HG03064 (cell line): ENCODE measurements at regions not wholly inside any gene's neighbourhood (a gene's known extent, or its start where the extent isn't known, plus 50 kb on each side); places are given as distances from the start of the nearest gene placed in this dataset.
"Not testable (repeated sequence)": the region's sequence is repeated elsewhere in the genome, so short reads cannot be mapped to it uniquely, and the experiment has no call there.

Experiments
- ATAC-seq: cut with Tn5 transposase; IDR thresholded peaks from one replicate; pipeline ENCODE4 v1.9.1; 2021; ENCODE audit warnings: low read depth; ENCODE audit not compliant: unreplicated experiment

DNA sequence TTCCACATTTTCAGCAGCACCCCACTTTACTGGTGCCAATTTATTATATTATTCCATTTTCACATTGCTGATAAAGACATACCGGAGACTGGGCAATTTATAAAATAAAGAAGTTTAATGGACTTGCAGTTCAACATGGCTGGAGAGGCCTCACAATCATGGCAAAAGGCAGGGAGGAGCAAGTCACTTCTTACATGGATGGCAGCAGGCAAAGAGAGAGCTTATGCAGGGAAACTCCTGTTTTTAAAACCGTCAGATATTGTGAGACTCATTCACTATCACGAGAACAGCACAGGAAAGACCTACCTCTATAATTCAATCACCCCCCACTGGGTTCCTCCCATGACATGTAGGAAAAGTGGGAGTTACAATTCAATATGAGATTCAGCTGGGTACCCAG lies 641.8 kb upstream of the MEF2C start:
- no peak for ATAC-seq

DNA sequence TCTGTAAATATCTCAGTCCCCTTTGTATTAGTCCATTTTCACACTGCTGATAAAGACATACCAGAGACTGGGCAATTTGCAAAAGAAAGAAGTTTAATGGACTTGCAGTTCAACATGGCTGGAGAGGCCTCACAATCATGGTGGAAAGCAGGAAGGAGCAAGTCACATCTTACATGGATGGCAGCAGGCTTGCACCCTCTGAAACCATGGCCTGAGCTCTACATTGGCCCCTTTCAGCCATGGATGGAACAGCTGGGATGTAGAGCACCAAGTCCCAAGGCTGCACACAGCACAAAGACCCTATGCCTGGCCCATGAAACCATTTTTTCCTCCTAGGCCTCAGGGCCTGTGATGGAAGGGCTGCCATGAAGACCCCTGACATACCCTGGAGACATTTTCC lies 640.9 kb upstream of the MEF2C start:
- ATAC-seq: not testable (repeated sequence)

GRCh38 chr5:89520771-89521170 lies 637.8 kb upstream of the MEF2C start:
- ATAC-seq: no peak

- no peak for ATAC-seq
Observed at GRCh38 chr5:89513299-89514044, 630.5 kb upstream of the MEF2C start.

GRCh38 chr5:89504051-89504450 lies 621.1 kb upstream of the MEF2C start:
- no peak for ATAC-seq

GRCh38 chr5:89499787-89500186 lies 616.8 kb upstream of the MEF2C start:
- ATAC-seq: no peak

DNA sequence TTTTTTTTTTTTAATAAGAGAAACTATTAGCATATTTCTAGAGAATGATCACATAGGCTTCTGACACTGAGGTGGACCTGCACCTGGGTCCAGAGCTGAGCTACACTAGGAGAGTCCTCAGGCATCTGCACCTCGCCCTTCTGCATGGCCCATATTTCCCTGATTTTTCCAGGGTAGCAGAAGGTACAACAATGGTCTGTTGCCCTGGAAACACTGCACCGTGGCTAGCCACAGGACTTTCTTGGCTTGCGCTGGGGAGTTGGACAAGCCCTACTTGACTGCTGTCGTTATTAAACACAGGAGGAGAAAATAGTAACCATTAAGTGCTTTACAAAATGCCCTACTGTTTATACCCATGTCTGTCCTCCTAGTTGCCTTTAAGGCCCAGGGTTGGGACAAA lies 615.7 kb upstream of the MEF2C start:
- ATAC-seq: no peak

DNA sequence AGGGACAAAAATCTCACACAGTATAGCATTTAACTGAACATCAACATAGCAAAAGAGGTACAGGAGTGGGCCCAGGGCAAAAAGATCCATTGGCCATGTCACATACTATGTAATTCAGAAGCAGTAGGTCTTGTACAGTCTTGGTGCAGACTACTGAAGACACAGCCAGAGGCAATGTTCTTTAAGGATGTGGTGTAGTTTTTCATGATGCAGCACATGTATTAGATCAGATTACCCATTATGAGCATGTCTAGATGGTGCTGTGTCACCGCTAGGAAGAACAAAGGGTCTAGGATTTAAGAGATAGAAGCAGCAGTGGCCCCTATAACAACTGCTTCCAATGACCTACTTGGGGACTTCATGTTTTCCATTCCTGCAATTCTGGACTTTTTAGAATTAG lies 610.4 kb upstream of the MEF2C start:
- ATAC-seq: no peak

GRCh38 chr5:89484962-89485361 lies 602.0 kb upstream of the MEF2C start:
- ATAC-seq: no peak

GRCh38 chr5:89480406-89481007 lies 597.5 kb upstream of the MEF2C start:
- ATAC-seq: no peak

GRCh38 chr5:89478851-89479250 lies 595.9 kb upstream of the MEF2C start:
- ATAC-seq: no peak

GRCh38 chr5:89473196-89473595 lies 590.2 kb upstream of the MEF2C start:
- no peak for ATAC-seq

- ATAC-seq: no peak
Observed at GRCh38 chr5:89471541-89471940, 588.6 kb upstream of the MEF2C start.

DNA sequence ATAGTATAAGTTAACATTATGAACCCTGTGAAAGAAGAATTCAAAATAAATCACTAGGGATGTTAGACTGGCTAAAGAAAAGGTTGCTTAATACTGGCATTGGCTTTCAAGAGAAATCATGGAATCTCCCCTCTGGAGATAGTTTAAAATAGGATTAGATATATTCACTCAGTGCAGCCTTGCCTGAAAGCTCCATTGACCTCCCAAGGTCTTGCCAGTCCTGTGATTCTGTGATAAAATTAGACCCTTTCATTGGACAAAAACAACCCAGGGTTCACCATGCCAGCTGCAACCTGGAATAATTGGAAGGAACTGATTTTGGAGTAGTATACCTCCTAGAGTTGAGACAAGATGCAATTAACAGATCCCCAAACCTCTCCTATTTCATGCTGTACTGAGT lies 588.1 kb upstream of the MEF2C start:
- no peak for ATAC-seq

DNA sequence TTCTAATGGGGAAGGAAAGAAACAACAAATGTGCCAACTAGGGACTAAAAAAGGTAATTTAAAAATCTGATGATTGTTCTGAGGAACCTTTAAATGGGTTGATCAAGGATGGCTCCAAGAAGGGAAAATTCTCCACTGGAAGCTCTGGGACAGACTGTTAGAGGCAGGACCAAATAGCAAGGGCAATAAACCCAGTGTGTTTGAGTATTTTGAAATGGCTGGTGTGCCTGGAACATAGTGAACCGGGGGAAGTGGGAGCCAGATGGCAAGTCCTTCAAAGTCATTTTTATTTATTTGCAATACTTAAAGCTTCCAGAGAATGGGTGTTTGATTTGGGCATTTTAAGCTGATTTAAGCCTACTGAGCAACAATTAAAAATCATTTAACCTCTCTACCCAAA lies 587.7 kb upstream of the MEF2C start:
- ATAC-seq: no peak

DNA sequence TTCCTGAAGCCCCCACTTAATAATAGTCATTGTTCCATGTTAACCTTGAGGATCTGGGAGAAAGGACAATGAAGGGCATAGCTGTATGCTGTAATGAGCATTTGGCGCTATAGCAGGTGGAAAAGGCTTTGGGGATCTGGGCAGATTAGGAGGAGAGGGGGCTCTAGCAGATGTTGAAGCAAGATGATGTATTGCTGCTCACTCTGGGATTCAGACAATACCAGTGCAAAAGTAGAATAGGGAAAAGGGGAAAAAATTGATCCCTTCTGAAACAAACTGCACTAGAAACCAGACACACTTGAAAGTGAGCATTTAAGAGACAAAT lies 575.3 kb upstream of the MEF2C start:
- no peak for ATAC-seq

DNA sequence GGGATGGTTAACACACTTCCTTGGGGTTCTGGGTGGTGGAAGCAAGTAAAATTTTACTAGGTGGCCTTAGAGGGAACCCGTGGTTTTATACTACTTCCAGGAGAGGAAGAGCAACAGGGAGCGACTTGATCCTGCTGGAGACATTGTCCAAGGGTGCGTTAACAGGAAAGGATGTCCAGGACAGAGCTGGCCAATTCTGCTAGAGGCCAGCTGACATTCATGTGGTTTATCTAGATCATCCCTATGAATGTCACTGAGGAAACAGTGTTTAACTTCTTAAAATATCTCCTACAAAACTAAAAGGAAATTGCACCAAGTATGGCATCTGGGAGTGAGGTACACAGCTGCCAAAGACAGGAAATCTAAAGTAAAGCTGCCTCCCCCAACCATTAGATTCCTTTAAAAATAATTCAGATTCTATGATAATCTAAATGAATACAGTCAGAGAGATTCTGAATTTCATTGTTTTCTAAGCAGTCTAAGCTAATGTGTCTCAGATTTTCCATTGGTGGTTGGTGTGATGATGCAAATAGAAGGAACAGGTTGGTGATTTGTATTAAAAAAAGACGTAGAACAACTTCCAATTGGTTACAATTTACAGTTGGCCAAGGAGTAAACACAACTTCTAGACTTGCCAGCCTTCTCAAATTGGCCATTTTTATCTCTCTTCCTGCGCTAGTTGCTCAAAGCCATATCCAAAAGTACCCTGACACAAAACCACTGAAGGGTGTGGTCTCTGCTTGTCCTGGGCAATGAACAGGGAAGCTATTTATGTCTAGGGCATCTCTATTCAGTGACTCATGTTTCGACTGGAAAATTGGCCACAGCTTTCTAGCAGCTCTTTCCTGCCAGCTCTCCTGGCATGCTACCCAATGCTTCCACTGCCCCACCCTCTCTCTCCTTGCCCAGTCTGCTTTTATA lies 574.7 kb upstream of the MEF2C start:
- ATAC-seq: no peak

GRCh38 chr5:89452081-89452480 lies 569.1 kb upstream of the MEF2C start:
- ATAC-seq: no peak

DNA sequence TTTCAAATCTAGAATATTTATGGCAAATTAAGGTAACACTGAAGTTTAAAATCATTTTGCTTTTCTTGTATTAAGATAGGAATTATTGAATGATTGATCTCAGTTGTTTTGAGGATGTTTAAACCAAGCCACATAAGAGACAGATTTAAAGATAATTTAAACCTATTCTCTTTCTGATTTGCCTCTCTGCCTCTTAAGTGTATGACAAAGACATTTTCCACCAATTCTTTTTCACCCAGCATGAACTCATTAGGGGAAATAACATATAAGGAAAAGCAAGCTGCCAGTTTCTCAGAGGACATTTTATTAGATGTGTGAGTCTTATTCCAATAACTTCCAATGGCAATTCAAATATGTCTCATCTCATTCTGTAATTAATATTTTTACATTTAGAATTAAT lies 568.3 kb upstream of the MEF2C start:
- ATAC-seq: no peak

DNA sequence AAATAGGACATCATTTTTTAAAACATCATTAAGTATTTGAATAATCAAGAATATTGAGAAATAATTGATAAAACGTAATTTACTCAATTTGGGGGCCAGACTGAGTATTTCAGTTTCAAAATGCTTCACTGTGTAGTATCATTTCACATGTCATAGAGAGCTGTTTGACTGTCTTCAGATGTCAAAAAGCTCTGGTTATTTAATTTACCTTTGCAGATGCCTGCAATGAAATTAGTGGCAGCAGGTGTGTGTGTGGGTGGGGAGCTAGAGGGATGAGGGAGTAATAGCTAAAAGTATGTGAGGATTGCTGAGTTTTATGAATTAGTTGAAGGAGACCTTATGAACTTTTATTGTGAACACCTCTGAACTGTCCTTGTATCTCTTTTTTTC lies 567.2 kb upstream of the MEF2C start:
- no peak for ATAC-seq

DNA sequence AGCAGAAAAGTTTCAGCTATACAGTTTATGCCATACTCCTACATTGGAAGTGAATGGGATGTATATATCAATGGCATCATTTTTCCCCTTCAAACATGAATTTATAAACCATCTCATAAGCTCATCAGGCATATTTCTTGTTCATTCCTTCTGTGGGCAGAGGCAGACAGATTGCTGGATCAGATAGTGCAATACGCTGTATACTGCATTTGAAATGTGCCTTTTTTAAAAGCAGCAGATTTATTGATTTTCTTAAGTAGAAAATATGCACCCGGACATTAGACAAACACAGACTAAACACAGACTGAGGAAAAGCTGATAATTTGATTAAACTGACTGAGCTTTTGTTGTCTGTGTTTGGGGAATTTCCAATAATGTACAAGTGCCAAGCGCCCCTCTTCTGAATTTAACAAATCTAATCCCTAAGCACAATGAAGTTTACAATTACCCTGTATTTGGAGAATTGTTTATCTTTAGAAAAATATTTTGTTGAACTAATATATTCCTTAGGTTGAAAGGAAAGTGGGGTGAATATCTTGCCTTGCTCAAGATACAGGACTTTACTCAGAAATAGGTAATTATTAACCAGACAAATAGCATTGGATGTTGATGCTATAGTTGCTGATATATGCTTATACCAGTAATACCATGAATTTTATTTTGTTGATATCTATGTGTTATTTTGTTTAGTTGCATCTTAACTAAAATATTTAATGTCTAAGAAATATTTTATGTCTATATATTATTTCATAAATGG lies 566.6 kb upstream of the MEF2C start:
- no peak for ATAC-seq
